H4 (cell line): ENCODE measurements at regions not wholly inside any gene's neighbourhood (a gene's known extent, or its start where the extent isn't known, plus 50 kb on each side); places are given as distances from the start of the nearest gene placed in this dataset.
"Not testable (repeated sequence)": the region's sequence is repeated elsewhere in the genome, so short reads cannot be mapped to it uniquely, and the experiment has no call there.

Experiments used
- DNase-seq: peaks from one replicate; pipeline ENCODE4 v3.0.0-alpha.2; 2015; ENCODE audit warnings: low spot score

- DNase-seq, result no peak
These were observed 112.5 kb downstream of the FAM50B start for GRCh38 chr6:3961581-3962215.

GRCh38 chr6:3962291-3963280 lies 113.4 kb downstream of the FAM50B start:
- no peak for DNase-seq

- DNase-seq, result no peak
These were observed 114.3 kb downstream of the FAM50B start for GRCh38 chr6:3963426-3963825.

- no peak for DNase-seq
These were observed 113.7 kb downstream of the FAM217A start for GRCh38 chr6:3965071-3965718.

- no peak for DNase-seq
These were observed 112.5 kb downstream of the FAM217A start for GRCh38 chr6:3966426-3966825.

- no peak for DNase-seq
These were observed 108.8 kb downstream of the FAM217A start for GRCh38 chr6:3970097-3970496.

- DNase-seq, result not testable (repeated sequence)
These were observed 105.8 kb downstream of the FAM217A start for GRCh38 chr6:3973152-3973551.

- DNase-seq, result peak; percentile 91
These were observed 100.8 kb downstream of the FAM217A start for GRCh38 chr6:3977875-3978711.

GRCh38 chr6:3978966-3979365 lies 100.0 kb downstream of the FAM217A start:
- not testable (repeated sequence) for DNase-seq

GRCh38 chr6:3981917-3982316 lies 97.0 kb downstream of the FAM217A start:
- DNase-seq, result no peak

- no peak for DNase-seq
These were observed 95.2 kb downstream of the FAM217A start for GRCh38 chr6:3983778-3984177.

GRCh38 chr6:3984494-3984893 lies 94.4 kb downstream of the FAM217A start:
- no peak for DNase-seq

- DNase-seq, result no peak
These were observed 92.7 kb downstream of the FAM217A start for GRCh38 chr6:3986241-3986640.

- no peak for DNase-seq
These were observed 91.9 kb downstream of the FAM217A start for GRCh38 chr6:3987053-3987452.

- DNase-seq, result no peak
These were observed 91.4 kb downstream of the FAM217A start for GRCh38 chr6:3987576-3987975.

- DNase-seq, result peak; percentile 84
These were observed 88.0 kb downstream of the FAM217A start for GRCh38 chr6:3990692-3991491.

GRCh38 chr6:3991941-3992340 lies 87.0 kb downstream of the FAM217A start:
- no peak for DNase-seq

- DNase-seq, result no peak
These were observed 82.6 kb downstream of the FAM217A start for GRCh38 chr6:3996349-3996748.

GRCh38 chr6:3997177-3997770 lies 81.7 kb downstream of the FAM217A start:
- no peak for DNase-seq
